GM21576 (cell line): ENCODE measurements at regions not wholly inside any gene's neighbourhood (a gene's known extent, or its start where the extent isn't known, plus 50 kb on each side); places are given as distances from the start of the nearest gene placed in this dataset.
"Not testable (repeated sequence)": the region's sequence is repeated elsewhere in the genome, so short reads cannot be mapped to it uniquely, and the experiment has no call there.

Source experiments
- ATAC-seq: cut with Tn5 transposase; IDR thresholded peaks from one replicate; pipeline ENCODE4 v1.9.1; 2021; ENCODE audit warnings: mild to moderate bottlenecking, moderate library complexity; ENCODE audit not compliant: unreplicated experiment

DNA sequence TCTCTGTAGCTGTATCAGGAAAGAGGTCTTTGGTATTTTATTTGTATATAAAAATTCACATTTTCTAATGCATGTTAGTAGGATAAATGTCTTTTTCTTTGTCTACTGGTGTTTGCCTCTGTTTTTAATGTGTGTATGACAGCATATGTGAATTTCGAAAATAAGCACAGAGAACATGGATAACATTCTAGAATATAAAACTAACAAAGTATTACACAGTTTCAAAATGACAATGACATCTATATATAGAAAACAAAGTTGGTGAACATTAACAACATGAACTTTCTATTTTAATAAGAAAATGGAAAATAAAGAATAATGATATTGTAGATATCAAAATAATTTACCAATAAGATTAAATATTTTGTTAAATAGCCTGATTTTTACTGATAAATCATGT, 608.0 kb downstream of the COL12A1 start:
- peak; percentile 32 for ATAC-seq

DNA sequence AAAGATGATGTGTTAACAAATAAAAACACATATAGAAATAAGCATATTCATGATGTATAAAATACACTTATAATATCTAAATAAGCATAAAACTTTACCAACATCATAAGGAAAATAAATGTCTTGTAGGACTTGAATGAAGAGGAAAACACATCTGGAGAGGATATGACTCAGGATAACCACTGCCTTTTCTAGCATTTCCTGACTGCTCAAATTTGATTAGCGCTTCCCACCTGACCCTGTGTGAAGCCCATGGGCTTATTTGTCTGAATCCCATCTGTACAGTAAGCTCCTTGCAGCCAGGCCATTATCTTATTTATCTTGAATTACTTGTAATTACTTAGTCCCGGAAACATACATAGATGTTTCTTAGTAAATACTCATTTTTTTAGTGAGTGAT, 608.6 kb downstream of the COL12A1 start:
- no peak for ATAC-seq

DNA sequence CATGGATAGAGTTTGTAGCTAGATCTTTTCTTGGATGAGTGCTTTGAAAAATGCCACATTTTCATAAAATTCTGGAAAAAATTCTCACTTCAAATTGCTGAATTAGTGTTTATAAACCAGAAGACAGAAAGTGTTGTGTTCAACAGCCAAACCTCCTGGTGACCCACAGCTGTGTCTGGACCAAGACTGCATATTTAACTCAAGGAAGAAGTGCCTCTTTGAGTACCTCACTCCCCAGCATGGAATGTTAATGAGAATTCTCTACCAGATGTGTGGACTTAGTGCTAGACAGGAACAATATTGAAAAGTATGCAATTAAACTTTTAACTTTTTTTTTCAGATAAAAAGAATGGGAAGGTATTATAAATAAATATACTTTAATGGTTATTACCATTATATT, 609.3 kb downstream of the COL12A1 start:
- ATAC-seq, result no peak

DNA sequence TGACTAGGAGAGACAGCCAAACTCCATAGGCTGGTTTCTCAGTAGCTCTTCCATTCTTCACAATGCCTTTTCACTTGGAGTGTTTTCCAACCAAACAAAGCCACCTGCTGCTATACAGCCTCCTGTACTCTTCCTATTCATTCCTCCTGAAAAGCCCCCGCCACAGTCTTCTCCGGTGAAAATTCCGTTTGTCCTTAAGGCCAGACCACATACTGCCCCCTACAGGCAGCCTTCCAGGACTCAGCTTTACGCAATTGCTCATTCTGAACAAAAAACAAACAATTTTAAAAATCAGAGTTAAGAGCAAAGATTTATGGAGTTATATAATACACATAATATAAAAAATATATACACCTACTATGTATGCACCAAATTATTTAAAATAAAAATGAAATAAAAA, 611.5 kb downstream of the COL12A1 start:
- not testable (repeated sequence) for ATAC-seq

DNA sequence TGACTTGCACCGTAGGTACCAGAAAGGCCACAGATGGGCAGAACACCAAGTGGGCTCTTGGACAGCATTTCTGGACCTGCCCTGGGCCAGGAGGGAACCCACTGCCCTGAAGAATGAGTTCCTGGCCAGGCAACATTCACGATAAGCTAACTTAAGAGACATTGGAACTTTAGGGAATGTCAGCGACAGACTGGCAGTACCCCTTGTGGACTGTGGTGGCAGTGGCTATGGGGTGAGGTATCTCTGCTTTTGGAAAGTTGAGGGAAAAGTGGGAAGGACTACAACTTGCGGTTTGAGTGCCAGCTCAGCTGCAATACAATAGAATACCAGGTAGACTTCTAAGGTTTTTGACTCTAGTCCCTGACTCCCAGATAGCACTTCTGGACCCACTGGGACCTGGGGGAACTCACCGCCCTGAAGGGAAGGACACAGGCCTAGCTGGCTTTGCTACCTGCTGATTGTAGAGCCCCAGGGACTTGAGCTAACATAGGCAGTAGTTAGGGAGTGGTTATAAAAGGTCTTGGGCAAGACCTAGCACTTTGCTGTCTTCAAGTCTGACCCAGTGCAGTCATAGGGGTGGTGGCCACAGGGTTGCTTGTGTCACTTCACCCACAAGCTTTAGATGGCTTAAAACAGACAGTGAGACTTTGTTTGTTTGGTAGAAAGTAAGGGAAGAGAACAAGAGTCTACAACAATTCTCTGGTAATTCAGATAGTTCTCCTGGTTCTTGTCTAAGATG, 617.6 kb downstream of the COL12A1 start:
- ATAC-seq, result no peak

DNA sequence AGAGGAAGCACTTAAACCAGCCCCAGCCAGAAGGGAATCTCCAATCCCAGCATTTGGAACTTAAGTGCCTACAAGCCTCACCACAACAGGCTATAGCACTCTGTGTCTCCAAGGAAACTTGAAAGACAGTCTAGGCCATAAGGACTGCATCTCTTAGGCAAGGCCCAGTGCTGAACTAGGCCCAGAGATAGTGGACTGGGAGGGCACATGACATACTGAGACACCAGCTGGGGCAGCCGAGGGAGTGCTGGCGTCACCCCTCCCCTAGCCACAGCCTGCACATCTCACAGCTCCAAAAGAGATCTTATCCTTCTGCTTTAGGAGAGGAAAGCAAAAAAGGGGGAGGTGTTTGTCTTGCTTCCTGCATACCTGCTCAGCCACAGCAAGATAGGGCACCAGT, 618.5 kb downstream of the COL12A1 start:
- ATAC-seq, result no peak

DNA sequence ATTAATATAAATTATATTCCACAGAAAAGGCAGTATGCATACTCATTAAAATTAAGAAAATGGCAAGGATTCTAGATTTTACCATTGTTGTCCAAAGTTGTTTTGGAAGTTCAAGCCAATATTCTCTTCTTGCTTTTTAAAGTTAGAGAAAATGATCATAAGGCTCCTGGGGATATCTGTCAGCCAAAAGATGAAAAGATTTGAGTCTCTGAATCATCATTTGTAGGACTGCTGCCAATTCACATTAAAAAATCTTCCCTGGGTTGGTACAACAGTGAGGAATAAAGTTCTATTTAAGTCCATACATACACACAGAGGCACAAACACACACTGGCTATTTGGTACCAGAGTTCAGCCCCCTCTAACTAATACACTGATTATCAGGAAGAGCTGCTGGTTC, 620.1 kb downstream of the COL12A1 start:
- no peak for ATAC-seq

DNA sequence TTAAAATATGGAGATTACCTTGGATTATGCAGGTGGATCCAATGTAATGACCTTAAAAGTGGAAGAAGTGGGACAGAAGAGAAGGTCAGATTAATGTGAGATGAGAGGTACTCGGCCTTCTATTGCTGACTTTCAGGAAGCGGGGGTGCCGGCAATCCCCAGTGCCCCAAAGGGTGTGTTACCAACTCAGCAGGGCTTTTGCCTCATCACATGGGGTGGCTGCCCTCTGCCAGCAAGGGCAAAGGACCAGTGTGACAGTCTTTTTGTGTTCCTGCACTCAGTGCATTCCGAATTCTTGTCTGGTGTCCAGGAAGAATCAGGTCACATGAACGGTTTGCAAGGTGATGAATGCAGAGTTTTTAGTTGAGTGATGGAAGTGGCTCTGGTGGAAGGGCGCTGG, 624.2 kb downstream of the COL12A1 start:
- no peak for ATAC-seq

DNA sequence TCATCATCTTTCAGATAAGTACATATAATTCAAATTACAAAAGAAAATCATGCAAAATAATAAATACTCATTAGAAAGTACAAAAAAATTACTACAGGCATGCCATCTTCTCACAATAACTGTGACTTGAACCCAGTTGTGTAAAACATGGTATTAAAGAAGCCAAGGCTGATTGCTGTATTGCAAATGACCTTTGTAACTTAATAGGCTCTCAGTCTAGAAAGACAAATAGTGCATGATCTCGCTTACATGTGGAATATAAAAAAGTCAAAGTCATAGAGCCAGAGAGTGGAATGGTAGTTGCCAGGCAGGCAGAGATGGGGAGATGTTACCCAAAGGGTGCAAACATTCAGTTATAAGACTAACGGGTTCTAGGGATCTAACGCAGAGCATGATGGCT, 626.1 kb downstream of the COL12A1 start:
- ATAC-seq, result no peak

DNA sequence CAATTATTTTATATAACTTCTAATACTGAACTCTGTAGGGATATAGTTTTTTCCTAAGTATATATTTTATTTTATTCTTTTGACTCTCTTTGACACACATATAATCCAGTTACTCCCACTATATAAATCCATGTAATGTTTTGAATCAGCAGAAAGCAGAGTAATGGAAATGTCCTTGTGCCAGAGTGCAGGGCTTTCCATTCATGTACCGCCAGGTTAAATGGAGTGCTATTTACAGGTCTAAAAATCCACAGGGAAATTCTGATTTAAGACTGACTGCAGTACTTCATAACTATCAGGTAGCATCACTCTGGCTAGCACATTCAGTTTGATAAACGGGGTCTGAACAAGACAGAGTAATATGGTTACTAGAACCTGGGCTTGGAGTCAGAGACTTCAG, 626.8 kb downstream of the COL12A1 start:
- ATAC-seq, result no peak

DNA sequence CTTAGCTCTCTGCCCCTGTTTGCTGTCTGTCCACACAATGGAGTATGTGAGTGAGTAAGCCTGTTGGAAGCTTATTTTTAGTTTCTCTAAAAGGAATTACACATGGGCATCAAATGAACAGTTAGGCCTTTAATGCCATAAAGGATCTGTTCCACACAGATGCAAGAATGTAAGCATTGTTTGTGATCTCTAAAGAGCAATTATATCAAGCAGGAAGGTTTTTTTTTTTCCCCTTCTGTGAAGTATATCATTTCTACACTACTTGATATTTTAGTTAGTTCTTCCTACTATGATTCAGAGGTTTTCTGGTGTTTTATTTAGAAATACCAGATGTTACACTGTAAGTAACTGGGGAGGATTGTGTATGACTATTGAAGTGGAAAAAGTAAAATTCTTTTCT, 627.5 kb downstream of the COL12A1 start:
- ATAC-seq, result no peak

DNA sequence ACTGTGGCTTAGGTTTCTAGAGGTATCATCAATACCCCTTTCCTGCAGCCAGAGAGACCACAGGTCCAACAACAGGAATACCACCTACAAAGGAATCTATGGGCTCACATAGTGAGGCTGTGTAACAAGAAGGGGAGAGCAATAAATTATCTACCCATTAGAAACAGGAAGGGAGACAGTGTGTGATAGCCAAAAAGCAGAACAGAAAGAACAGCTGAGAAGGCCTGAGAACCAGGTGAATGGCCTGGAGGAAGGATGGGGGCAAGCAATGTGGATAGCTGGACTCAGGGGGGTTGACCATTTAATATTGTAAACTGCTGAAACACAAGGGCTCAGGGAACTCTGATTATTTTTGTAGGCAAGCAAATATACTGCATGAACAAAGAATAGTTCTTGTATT, 628.2 kb downstream of the COL12A1 start:
- ATAC-seq, result peak; percentile 96

DNA sequence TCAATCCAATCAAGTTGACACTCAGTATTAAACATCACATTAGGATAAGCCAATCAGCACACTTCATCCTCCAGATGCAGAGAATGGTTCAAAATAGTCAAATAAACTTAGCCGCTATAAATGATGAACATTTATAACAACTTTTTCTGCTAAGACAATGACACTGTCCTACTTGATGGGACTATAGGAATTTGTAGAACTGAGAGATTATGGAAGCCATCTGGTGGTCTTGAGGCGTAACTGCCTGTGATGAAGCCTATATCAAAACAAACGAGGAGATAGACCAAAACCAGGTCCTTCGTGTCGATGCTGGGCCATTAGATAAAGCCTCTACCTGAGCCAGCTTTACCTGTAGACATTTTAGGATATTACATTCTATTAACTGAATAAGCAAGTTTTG, 631.1 kb downstream of the COL12A1 start:
- no peak for ATAC-seq

DNA sequence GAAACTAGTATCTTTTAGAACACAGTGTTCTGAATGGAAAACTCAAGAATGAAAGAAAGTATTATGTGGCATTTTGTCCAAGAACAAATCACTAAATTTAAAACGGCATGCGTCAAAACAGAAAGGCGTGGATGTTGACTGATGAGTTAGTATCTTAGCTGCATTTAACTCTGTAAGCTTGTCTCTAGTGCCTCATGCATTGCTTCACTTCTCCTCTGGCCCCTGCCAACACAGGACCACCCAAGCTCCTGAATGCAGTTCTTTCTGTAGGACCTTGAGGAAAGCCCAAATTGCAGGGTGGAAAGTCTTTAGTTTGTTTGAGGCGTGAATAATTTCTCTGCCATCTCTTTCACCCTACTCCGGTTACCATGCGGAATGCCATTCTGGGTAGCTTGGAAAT, 632.2 kb downstream of the COL12A1 start:
- no peak for ATAC-seq

DNA sequence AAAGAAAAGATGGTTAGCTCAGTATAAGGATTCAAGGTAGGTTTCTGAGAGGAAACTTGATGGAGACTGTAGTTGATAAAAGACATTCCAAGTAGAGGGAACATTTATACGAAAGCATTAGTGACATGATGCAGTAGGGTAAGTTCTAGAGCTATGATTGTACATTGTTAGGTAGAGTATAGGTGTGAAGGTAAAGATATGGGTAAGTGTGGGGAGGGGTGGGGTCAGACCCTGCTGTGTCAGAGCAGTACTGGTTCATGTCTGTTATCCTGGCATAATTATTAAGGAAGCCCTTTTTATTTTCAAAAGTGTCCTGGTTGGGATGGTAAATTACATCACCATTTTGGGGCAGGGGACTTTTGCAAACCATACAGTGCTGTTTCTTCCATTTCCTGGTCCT, 635.8 kb downstream of the COL12A1 start:
- no peak for ATAC-seq

DNA sequence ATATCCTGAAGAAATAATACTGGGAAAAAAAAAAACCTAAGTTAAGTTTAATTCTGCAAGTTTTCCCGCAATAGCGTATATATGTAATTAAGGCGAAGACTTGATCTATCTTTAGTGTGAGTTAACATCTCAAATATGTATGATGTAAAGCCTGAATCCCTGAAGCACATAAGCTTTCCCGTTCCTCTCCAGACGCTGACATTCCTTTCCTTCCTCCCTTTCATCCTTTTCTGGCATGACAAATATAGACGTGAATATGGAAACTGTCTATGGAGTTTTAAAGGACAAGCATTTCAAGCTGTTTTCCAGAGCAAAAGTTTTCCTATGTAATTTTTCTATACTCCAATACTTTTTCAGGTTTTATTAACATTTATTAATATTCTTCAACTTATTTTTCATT, 637.0 kb downstream of the COL12A1 start:
- ATAC-seq, result no peak

DNA sequence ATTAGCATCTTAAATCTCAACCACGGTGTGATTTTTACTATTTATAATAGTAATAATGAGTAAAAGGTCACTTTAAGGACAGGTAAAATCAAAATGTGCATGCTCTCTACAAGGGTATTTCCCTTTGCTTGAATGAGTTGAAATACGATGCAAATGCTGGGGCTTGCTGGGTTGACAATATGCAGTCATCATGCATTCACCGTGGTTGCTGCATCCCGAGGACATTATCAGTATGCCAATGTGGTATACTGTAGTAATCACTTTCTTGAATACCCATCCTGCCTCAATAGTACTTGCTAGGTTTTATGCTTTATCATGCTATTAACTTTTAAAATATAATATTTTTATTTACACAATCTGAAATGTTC, 637.9 kb downstream of the COL12A1 start:
- not testable (repeated sequence) for ATAC-seq

DNA sequence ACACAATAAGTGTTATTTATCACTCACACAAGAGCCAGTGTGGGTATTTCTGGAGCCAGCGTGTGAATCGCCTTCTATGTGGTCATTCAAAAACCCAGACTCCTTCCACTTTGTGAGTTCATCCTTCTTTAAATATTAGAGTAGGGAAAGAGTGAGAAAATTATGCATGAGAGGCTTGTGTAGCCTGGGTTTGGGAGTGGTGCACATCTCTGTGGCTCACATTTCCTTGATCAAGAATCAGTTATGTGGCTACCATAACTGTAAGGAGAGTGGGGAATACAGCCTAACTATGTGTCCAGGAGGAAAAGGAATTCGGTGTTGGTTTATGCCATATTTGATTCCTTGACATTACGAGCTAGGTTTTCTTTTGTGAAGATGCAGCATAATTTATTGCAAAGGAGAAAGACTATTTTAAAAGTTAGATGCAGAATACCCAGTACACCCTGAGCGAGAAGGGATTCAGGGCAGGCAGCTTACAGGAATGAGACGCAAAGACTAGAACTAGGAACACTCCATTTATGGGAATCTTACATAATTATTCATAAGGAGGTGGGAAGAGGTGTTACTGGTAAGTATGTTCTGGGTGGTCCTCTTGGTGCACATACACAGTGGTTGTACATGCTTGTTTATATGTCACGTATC, 638.5 kb downstream of the COL12A1 start:
- no peak for ATAC-seq

DNA sequence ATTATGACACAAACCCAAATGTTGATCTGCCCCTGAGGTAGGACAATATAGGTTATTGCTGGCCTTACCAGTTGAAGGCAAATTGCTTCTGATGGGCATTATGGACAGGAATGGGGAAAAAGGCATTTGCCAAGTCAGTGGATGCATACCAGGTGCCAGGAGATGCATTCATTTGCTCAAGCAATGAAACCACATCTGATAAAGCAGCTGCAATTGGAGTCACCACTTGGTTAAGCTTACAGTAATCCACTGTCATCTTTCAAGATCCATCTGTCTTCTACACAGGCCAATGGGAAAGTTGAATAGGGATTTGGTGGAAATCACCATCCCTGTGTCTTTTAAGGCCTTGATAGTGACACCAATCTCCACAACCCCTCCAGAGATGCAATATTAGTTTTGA, 648.6 kb downstream of the COL12A1 start:
- ATAC-seq, result no peak

DNA sequence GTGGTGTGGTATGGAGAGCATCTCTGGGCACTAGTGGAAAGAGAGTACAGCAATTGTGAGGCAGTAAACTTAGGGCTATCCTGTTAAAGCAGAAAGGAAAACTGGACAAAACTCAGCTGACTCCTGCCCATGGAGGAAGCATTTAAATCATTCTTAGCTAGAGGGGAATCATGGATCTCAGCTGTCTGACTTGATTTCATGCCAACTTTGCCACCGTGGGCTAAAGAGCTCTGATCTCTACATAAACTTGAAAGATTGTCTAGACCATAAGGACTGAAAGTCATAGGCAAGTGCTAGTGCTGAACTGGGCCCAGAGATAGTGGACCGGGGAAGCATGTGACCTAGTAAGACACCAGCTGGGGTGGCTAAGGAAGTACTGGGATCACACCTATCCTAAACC, 651.8 kb downstream of the COL12A1 start:
- ATAC-seq, result no peak

DNA sequence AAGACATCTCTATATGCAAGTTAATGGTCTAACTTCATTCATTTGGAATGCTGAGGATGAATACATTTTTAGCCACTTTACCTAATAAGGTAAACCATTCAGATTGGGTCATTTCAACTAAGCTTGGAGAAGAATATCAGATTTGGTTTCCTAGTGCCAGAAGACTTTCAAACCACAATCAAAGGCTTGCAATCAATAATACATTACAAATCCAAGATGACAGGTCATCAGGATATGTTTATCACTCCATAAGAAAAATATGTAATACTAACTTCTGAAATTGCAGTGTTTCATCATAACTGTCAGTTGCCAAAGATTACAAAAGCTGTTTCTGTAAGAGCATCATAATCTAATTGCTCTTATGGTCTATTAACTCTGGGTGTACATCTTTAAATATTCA, 654.0 kb downstream of the COL12A1 start:
- no peak for ATAC-seq

DNA sequence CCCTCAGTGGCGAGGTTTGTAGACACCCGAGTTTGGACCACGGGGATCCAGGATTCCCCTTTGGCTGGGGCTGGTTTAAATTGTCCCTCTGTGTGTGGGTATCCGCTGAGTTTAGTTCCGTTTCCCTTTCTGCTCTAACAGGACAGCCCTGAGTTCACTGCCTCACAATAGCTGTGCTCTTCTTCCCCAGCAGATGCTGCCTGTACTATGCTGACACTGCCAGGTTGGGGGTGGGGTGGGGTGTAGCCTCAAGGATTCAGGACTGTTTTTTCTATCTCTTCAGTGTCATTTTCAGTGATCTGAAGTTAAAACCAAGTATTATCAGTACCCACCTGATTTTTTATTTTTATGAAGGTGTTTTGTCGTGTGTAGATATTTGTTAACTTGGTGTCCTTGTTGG, 655.0 kb downstream of the COL12A1 start:
- ATAC-seq, result no peak

DNA sequence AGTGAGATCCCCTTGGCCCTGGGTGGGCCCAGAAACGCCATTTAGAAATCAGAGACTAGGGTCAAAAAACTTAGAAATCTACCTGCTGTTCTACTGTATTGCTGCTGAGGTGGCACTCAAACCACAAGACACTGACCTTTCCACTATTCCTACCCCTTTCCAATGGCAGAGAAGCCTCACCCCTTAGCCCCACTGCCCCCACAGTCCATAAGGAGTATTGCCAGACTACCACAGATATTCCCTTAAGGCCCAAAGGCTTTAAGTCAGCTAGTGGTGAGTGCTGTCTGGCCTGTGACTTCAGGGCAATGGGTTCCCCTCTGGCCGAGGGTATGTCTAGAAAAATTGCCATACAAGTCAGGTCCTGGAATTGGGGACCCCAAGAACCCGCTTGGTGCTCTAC, 656.1 kb downstream of the COL12A1 start:
- no peak for ATAC-seq
